GM19468 (cell line): ENCODE measurements at regions not wholly inside any gene's neighbourhood (a gene's known extent, or its start where the extent isn't known, plus 50 kb on each side); places are given as distances from the start of the nearest gene placed in this dataset.

Source experiments
- ATAC-seq: cut with Tn5 transposase; IDR thresholded peaks from one replicate; pipeline ENCODE4 v1.9.1; 2021; ENCODE audit warnings: mild to moderate bottlenecking, moderate library complexity, moderate number of reproducible peaks; ENCODE audit not compliant: unreplicated experiment; ENCODE audit errors: extremely low read depth

DNA sequence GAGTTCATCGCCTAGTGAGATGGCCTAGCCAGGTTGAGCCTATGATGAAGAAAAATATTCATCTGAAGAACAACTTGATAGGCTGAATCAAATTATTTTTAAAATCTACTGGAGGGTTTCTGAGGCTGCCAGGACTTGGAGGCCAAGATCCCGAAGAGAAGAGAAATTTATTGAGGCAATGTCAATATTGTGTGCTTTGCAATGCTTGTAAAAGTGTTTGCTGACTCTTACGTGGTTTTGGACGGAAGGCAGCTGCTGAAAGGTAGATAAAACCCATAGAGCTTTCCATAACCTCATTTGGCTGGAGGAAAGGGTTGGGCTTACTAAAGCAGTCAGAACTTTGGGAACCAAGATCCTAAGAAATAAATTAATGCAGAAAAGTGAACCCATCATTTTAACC lies 361.0 kb upstream of the IL12A start:
- ATAC-seq: no peak

- no peak for ATAC-seq
Observed at GRCh38 chr3:159629329-159630084, 359.1 kb upstream of the IL12A start.

DNA sequence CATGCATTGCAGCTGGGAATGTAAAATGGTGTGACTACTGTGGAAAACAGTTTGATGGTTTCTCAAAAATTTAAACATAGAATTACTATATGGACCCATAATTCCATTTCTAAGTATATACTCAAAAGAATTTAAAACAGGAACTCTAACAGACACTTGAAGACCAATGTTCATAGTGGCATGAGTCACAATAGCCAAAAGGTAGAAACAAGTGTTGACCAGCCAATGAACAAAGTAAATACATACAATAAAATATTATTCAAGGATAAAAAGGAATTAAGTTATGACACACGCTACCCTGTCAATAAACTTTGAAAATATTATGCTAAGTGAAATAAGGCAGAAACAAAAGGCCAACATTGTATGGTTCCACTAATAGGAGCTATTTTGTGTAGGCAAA lies 357.4 kb upstream of the IL12A start:
- no peak for ATAC-seq

- ATAC-seq: no peak
Observed at GRCh38 chr3:159632128-159632527, 356.5 kb upstream of the IL12A start.

- no peak for ATAC-seq
Observed at GRCh38 chr3:159632851-159633250, 355.8 kb upstream of the IL12A start.

- no peak for ATAC-seq
Observed at GRCh38 chr3:159634483-159634882, 354.2 kb upstream of the IL12A start.

GRCh38 chr3:159635047-159635641 lies 353.5 kb upstream of the IL12A start:
- no peak for ATAC-seq

GRCh38 chr3:159637883-159638542 lies 350.6 kb upstream of the IL12A start:
- no peak for ATAC-seq

DNA sequence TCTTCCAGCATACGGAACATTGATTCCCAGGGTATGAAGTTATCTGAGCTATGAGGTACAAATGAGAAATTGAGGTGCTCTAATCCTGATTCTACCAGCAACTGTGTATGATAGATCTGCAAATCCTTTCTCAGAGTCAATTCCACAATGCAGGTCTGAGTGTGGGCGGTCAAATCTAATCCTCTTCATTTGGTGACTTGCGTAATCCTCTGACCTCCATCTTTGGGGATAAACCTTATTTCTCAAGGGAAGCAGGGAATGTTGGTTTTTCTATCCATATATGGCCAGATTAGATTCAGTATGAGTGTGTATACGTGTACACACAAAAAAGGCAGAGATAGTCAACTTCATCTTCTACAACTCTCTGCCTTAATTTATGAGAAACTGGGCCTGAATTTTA lies 348.4 kb upstream of the IL12A start:
- ATAC-seq: no peak

DNA sequence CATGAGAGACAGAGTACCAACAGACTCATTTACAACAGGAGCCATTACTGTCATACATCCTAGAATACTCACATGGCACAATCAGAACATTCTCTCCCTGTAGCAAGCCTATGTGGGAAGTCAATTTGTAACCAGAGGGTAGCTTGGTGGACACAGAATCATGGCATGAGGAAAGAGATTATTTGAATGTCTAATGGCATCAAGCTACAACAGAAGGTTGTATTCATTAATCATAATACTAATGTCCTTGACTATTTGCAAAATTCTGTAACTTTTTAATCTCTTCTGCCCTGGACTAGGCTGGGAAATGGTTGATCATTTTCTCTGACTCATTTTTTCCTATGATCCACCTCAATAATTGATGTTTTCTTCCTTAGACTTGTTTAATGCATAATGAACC lies 345.2 kb upstream of the IL12A start:
- no peak for ATAC-seq

DNA sequence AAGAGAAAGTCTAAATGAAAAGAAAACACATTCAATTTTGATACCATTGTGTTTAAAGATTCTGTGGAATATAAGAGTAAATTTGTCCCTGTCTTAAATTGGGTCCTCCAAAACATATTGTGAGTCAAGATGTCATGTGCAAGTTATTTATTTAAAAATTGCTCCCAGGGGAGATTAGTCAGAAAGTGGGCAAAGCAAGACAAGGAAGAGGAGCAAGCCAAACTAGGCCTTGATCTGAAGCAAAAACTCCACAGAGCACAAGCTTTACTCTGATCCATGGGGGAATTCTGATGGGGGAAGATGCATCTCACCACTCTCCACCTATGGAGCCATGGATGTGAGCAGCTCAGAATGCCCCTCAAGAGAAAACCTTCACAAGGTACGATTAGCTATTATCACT lies 342.8 kb upstream of the IL12A start:
- ATAC-seq: no peak

- ATAC-seq: no peak
Observed at GRCh38 chr3:159649951-159650350, 338.7 kb upstream of the IL12A start.

DNA sequence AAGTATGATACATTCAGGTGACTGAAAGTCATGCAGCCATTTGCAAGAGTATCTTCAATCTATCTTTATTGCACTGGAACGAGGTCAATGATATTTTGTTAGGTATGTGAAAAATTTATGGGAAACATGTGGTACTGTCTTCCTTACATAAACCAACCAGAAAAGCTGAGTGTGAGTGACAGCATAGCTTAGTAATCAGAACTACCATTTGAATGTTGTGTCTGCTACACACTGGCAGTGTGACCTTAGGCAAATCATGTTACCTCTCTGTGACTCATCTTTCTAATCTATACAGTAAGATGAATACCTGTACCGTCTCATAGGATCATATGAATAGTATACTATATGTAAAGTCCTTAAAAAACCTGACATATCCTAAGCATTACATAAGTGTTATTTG lies 337.9 kb upstream of the IL12A start:
- ATAC-seq: no peak

- no peak for ATAC-seq
Observed at GRCh38 chr3:159652452-159652851, 336.2 kb upstream of the IL12A start.

DNA sequence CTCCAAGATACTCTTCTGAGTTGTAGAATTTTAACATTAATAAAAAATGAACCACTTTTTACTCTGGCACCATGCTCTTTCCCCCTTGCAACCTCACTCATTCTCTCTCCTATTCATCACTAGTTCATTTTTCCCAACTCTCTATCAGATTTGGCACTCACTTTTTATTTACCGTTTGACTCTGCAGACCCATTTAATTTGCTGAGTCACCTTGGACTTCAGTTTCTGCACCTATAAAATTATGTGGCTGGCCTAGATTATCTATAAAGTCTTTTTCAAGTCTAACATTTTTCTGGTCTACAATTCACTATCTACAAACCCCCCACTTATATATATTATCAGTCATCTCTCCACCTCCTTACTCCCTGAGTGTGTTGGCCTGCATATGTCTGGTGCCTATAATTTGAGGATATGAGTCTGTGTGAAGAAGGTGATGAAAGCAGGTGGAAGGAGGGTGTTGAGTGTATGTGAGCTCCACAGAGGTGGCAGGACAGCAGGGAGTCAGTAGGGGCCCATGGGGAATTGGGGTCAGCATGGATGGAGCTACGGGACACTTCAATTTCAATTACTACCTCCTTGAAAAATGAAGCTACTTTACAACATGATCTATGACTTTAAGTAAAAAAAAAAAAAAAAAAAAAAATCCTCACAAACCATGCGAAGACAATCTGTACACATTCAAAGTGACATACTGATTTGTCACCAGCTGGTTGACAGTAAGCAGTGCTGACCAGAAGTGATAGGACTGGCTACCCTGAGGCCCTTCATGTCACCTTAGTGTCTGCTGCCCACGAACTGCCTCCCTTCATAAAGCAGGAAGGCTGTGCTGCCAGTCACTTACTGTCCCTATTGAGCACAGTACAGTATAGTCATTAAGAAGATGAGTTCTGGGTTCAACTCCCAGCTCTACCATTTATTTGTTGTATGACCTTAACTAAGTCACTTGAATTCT lies 334.2 kb upstream of the IL12A start:
- ATAC-seq: no peak

DNA sequence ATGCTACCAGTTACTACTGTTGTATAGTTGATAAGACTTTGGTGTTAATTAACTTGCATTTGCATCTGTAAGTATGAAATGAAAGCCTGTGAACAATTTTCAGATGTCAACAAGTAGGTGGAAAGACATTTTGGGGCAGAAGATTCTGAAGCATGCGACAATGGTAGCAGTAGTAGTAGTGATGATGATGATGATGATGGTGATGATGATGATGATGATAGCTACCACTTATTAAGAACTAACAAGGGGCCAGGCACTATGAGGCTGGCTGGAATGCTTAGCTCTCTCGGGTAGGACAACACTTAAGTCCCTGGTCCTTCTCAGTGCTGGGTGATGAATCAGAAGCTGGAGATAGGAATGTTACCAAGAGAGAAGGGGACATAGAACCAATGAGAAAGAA lies 333.4 kb upstream of the IL12A start:
- no peak for ATAC-seq

GRCh38 chr3:159657176-159657575 lies 331.5 kb upstream of the IL12A start:
- ATAC-seq: no peak

DNA sequence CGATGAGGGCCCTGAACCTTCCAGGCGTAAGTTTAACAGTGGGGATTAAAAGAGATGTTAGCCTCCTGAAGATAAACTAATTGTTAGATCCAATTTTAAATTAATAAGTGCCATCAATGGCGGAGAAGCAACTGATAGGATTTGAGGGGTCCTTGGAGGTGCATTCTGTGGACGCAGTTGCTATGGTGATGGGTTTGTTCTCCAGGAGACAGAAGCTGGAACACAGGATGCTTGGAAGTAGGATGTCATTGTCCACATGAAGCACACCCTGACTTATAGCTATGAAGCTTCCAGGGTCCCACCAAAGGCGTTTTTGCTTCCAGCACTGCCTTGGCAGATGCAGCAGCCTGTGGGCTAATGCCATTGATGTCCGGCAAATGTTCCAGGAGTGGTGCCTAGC lies 331.0 kb upstream of the IL12A start:
- ATAC-seq: no peak

- no peak for ATAC-seq
Observed at GRCh38 chr3:159660326-159660725, 328.3 kb upstream of the IL12A start.

- ATAC-seq: no peak
Observed at GRCh38 chr3:159660901-159661300, 327.7 kb upstream of the IL12A start.

GRCh38 chr3:159662549-159662948 lies 326.1 kb upstream of the IL12A start:
- no peak for ATAC-seq
